Transverse colon (tissue), 4 donors: ENCODE measurements at regions not wholly inside any gene's neighbourhood (a gene's known extent, or its start where the extent isn't known, plus 50 kb on each side); places are given as distances from the start of the nearest gene placed in this dataset.

Source experiments
- DNase-seq: peaks from one replicate; pipeline ENCODE4 v3.0.0-alpha.2; 2019
- H3K27ac ChIP-seq, 4 donors: fragments of 200-600 bp; sonication (generic); 2 replicates each; pipeline ENCODE4 v1.5.1; 2016 to 2018; ENCODE audit warnings: inconsistent platforms in 4 of 4
- H3K27me3 ChIP-seq: fragments of 200-600 bp; sonication (generic); 2 replicates; pipeline ENCODE4 v1.5.1; 2017; ENCODE audit warnings: inconsistent platforms
- H3K36me3 ChIP-seq, 4 donors: fragments of 200-600 bp; sonication (generic); 2 replicates each; pipeline ENCODE4 v1.5.1; 2017 to 2019; ENCODE audit warnings: inconsistent platforms in 4 of 4
- H3K4me1 ChIP-seq, 4 donors: fragments of 200-600 bp; sonication (generic); 2 replicates each; pipeline ENCODE4 v1.5.1; 2017 to 2020; ENCODE audit warnings: inconsistent platforms in 4 of 4
- H3K4me3 ChIP-seq, 4 donors: fragments of 200-600 bp; sonication (generic); 1 replicate in 1 of 4; 2 replicates in 3 of 4; pipeline versions ENCODE4 v1.5.1 to v1.6.1; 2017 to 2019; ENCODE audit warnings: inconsistent platforms in 4 of 4
- H3K9me3 ChIP-seq, 2 donors: fragments of 200-600 bp; sonication (generic); 2 replicates each; pipeline ENCODE4 v1.5.1; 2017 to 2019; ENCODE audit warnings: inconsistent platforms in 2 of 2
- CTCF ChIP-seq, 5 experiments: fragments of 200-600 bp in 3 of 5; fragments of 450-650 bp in 2 of 5; sonication (generic) in 3 of 5; IDR thresholded peaks; 1 replicate in 2 of 5; 2 replicates in 3 of 5; pipeline ENCODE4 v1.5.1; 2016 to 2017; ENCODE audit warnings: antibody characterized with exemption in 5 of 5, inconsistent platforms in 3 of 5, mild to moderate bottlenecking in 2 of 5, moderate library complexity in 1 of 5
- EP300 ChIP-seq: sonication (generic); formaldehyde crosslinking; IDR thresholded peaks from one replicate; pipeline ENCODE4 v1.6.1; 2017; ENCODE audit warnings: antibody characterized with exemption, low read depth
- POLR2A ChIP-seq: fragments of 450-650 bp; IDR thresholded peaks from one replicate; pipeline ENCODE4 v1.6.1; 2016; ENCODE audit warnings: antibody characterized with exemption, mild to moderate bottlenecking, moderate library complexity
- POLR2AphosphoS5 ChIP-seq, 3 donors: sonication (generic); formaldehyde crosslinking; IDR thresholded peaks; one replicate each; pipeline ENCODE4 v1.6.1; 2016; ENCODE audit warnings: antibody characterized with exemption in 3 of 3
- WGBS, 2 donors: methylation state at CpG; one replicate each; pipeline ENCODE4 v1.1.5; 2018; ENCODE audit warnings: low coverage in 1 of 2; 5-methylcytosine and 5-hydroxymethylcytosine counted together
- in situ Hi-C, 4 donors: fragments of 200-750 bp; cut with MboI; loops; one replicate each; pipeline versions ENCODE4 v1.15.0 to v1.15.1; 2017; ENCODE audit warnings: low sequenced_read_pairs in 3 of 4, low pct_ligation_motif_present in 1 of 4, low pct_unique_long_range_greater_than_20kb in 1 of 4
- intact Hi-C: fragments of 100-400 bp; cut with DNase I; formaldehyde crosslinking; loops from one replicate; pipeline ENCODE4 v1.15.1; 2023; ENCODE audit warnings: low total_unique reads

GRCh38 chr5:23318166-23318565 is 189.2 kb upstream of the PRDM9 start:
- intact Hi-C loops, result no loop called here
- WGBS, 2 donors, result 94 to 100% methylated on average over 1 of the region's 1 CpG
- H3K9me3 ChIP-seq, result no peaks in the 10 kb centered on the region
- no peak for DNase-seq
- H3K36me3 ChIP-seq, result no peaks in the 10 kb centered on the region
- no peaks in the 10 kb centered on the region for H3K27me3 ChIP-seq
- H3K4me3 ChIP-seq, result no peak overlapping the region
- in situ Hi-C loops, result no loop called here
- no peaks in the 10 kb centered on the region for H3K4me1 ChIP-seq
- TF ChIP-seq POLR2A (no peak), CTCF (IDR thresholded peaks at IDR 0.05) (no peak), EP300 (no peak), POLR2AphosphoS5 (IDR thresholded peaks at IDR 0.05) (no peak)
- no peak overlapping the region for H3K27ac ChIP-seq

- WGBS, 2 donors, result 17 to 50% methylated on average over 1 of the region's 1 CpG
- in situ Hi-C loops (no loop called here), intact Hi-C loops (no loop called here)
- H3K27ac ChIP-seq, result no peak overlapping the region
- H3K36me3 ChIP-seq, result no peaks in the 10 kb centered on the region
- H3K4me1 ChIP-seq, result no peaks in the 10 kb centered on the region
- no peaks in the 10 kb centered on the region for H3K9me3 ChIP-seq
- TF ChIP-seq EP300, result no peak
- no peak for TF ChIP-seq POLR2AphosphoS5 (IDR thresholded peaks at IDR 0.05)
- TF ChIP-seq POLR2A, result no peak
- no peak overlapping the region for H3K4me3 ChIP-seq
- no peaks in the 10 kb centered on the region for H3K27me3 ChIP-seq
- DNase-seq, result no peak
Observed at GRCh38 chr5:23316060-23316591, 191.3 kb upstream of the PRDM9 start.

GRCh38 chr5:23314827-23315226 is 192.6 kb upstream of the PRDM9 start:
- TF ChIP-seq EP300, result no peak
- TF ChIP-seq CTCF (IDR thresholded peaks at IDR 0.05), result no peak
- TF ChIP-seq POLR2AphosphoS5 (IDR thresholded peaks at IDR 0.05), result no peak
- TF ChIP-seq POLR2A, result no peak
- Histone ChIP-seq H3K36me3 (no peaks in the 10 kb centered on the region), H3K27me3 (no peaks in the 10 kb centered on the region), H3K4me1 (no peaks in the 10 kb centered on the region), H3K27ac (no peak overlapping the region), H3K9me3 (no peaks in the 10 kb centered on the region), H3K4me3 (no peak overlapping the region)
- WGBS, 2 donors, result 83% methylated on average over 1 to 3 of the region's 3 CpGs
- intact Hi-C loops (no loop called here), in situ Hi-C loops (no loop called here)
- no peak for DNase-seq

GRCh38 chr5:23305055-23305454 is 202.4 kb upstream of the PRDM9 start:
- H3K4me1 ChIP-seq, result no peaks in the 10 kb centered on the region
- H3K27me3 ChIP-seq, result no peaks in the 10 kb centered on the region
- no peak for DNase-seq
- intact Hi-C loops (no loop called here), in situ Hi-C loops (no loop called here)
- no peaks in the 10 kb centered on the region for H3K9me3 ChIP-seq
- H3K36me3 ChIP-seq, result no peaks in the 10 kb centered on the region
- no peak overlapping the region for H3K4me3 ChIP-seq
- WGBS, 2 donors, result 91% methylated on average over 6 to 13 of the region's 13 CpGs
- TF ChIP-seq POLR2A (no peak), CTCF (IDR thresholded peaks at IDR 0.05) (no peak), EP300 (no peak)
- H3K27ac ChIP-seq, result no peak overlapping the region

GRCh38 chr5:23303836-23304235 is 203.6 kb upstream of the PRDM9 start:
- no peaks in the 10 kb centered on the region for H3K27me3 ChIP-seq
- TF ChIP-seq CTCF (IDR thresholded peaks at IDR 0.05) (no peak), POLR2AphosphoS5 (IDR thresholded peaks at IDR 0.05) (no peak), POLR2A (no peak), EP300 (no peak)
- in situ Hi-C loops (no loop called here), intact Hi-C loops (no loop called here)
- WGBS, 2 donors, result 81 to 88% methylated on average over 7 to 18 of the region's 18 CpGs
- DNase-seq, result no peak
- no peaks in the 10 kb centered on the region for H3K36me3 ChIP-seq
- no peak overlapping the region for H3K27ac ChIP-seq
- H3K4me3 ChIP-seq, result no peak overlapping the region
- H3K9me3 ChIP-seq, result no peaks in the 10 kb centered on the region
- H3K4me1 ChIP-seq, result no peaks in the 10 kb centered on the region
